CD4-positive, alpha-beta T cell (primary cell): ENCODE measurements at regions not wholly inside any gene's neighbourhood (a gene's known extent, or its start where the extent isn't known, plus 50 kb on each side); places are given as distances from the start of the nearest gene placed in this dataset. TPM values are rescaled to one million over a fixed set of nuclear protein-coding genes. Genes with fewer than 3 reads are reported as not detected.
"Not testable (repeated sequence)": the region's sequence is repeated elsewhere in the genome, so short reads cannot be mapped to it uniquely, and the experiment has no call there.

Source experiments
- ATAC-seq: fragments of 200-7000 bp; cut with Tn5 transposase; one replicate; pipeline ENCODE4 v1.10.0; 2022; ENCODE audit warnings: mild to moderate bottlenecking; ENCODE audit not compliant: poor library complexity
- CTCF ChIA-PET: fragments of 350-600 bp; sonication (Branson Sonifier 250); formaldehyde crosslinking; loops from one replicate; lab custom pipeline; 2021; ENCODE audit warnings: antibody characterized with exemption, inconsistent platforms; lab: Charles Lee
- POLR2A ChIA-PET: fragments of 350-600 bp; sonication (Branson Sonifier 250); formaldehyde crosslinking; loops from one replicate; lab custom pipeline; 2021; ENCODE audit warnings: antibody characterized with exemption, inconsistent platforms; lab: Charles Lee
- DNase-seq, 14 experiments: peaks; one replicate each; pipeline ENCODE4 v3.0.0-alpha.2; 2013 to 2020; ENCODE audit warnings: mixed read lengths in 2 of 14
- H3K27ac ChIP-seq, 2 donors: one replicate each; pipeline versions ENCODE4 v1.5.1 to v1.7.0; 2013; ENCODE audit warnings: low read length in 2 of 2, low read depth in 1 of 2, mild to moderate bottlenecking in 1 of 2
- H3K27me3 ChIP-seq, 2 experiments: 1 replicate in 1 of 2; 2 replicates in 1 of 2; pipeline versions ENCODE4 v1.6.1 to v1.7.0; 2013; ENCODE audit warnings: low read length in 2 of 2, control low read depth in 1 of 2, mild to moderate bottlenecking in 1 of 2, moderate library complexity in 1 of 2; ENCODE audit not compliant: insufficient read depth in 2 of 2, control insufficient read depth in 1 of 2
- H3K36me3 ChIP-seq: one replicate; pipeline ENCODE4 v1.6.1; 2013; ENCODE audit warnings: low read length, control low read depth; ENCODE audit not compliant: insufficient read depth
- H3K4me1 ChIP-seq: one replicate; pipeline ENCODE4 v1.6.1; 2013; ENCODE audit warnings: low read length, control low read depth; ENCODE audit not compliant: insufficient read depth
- H3K4me3 ChIP-seq: one replicate; pipeline ENCODE4 v1.5.1; 2013; ENCODE audit warnings: mild to moderate bottlenecking, low read length, moderate library complexity
- H3K9me3 ChIP-seq, 2 experiments: 1 replicate in 1 of 2; 2 replicates in 1 of 2; pipeline versions ENCODE4 v1.6.1 to v1.7.0; 2013; ENCODE audit warnings: low read length in 2 of 2, mild to moderate bottlenecking in 2 of 2, control low read depth in 1 of 2, moderate library complexity in 1 of 2; ENCODE audit not compliant: control insufficient read depth in 1 of 2, insufficient read depth in 1 of 2
- H3K27ac Mint-ChIP-seq: one replicate; pipeline ENCODE4 v1.8.0; 2020; ENCODE audit warnings: mixed read lengths
- H3K27me3 Mint-ChIP-seq: one replicate; pipeline ENCODE4 v1.8.0; 2021; ENCODE audit warnings: mixed read lengths
- H3K36me3 Mint-ChIP-seq: one replicate; pipeline ENCODE4 v1.8.0; 2021; ENCODE audit warnings: low read depth, mixed read lengths
- H3K4me1 Mint-ChIP-seq: one replicate; pipeline ENCODE4 v1.8.0; 2021; ENCODE audit warnings: low read depth, mixed read lengths
- H3K4me3 Mint-ChIP-seq: one replicate; pipeline ENCODE4 v1.8.0; 2020; ENCODE audit warnings: mild to moderate bottlenecking, mixed read lengths
- H3K9me3 Mint-ChIP-seq: one replicate; pipeline ENCODE4 v1.8.0; 2020; ENCODE audit warnings: mixed read lengths
- intact Hi-C, 2 experiments: fragments of 100-400 bp; cut with DNase I in 1 of 2; cut with micrococcal nuclease in 1 of 2; formaldehyde crosslinking; loops; one replicate each; pipeline versions ENCODE4 v1.15.1 to v1.9.0; 2023 to 2025; cut with DNase I, micrococcal nuclease
- microRNA-seq: library from miRNA; unstranded; fragments of <30 nt; microRNA quantifications from one replicate; pipeline ENCODE4 v1.2.0, GENCODE V29; 2021; ENCODE audit warnings: borderline microRNAs expressed, borderline replicate concordance

GRCh38 chr1:148210624-148211023 lies 58.5 kb upstream of the NBPF11 start:
- ATAC-seq, DNase-seq, H3K9me3 Mint-ChIP-seq, H3K27me3 Mint-ChIP-seq, H3K4me1 Mint-ChIP-seq, H3K27ac Mint-ChIP-seq, H3K27ac ChIP-seq, H3K27me3 ChIP-seq, POLR2A ChIA-PET, H3K4me3 ChIP-seq, H3K4me3 Mint-ChIP-seq, H3K36me3 ChIP-seq, intact Hi-C loops, CTCF ChIA-PET, H3K36me3 Mint-ChIP-seq, H3K9me3 ChIP-seq, H3K4me1 ChIP-seq: not testable (repeated sequence)

DNA sequence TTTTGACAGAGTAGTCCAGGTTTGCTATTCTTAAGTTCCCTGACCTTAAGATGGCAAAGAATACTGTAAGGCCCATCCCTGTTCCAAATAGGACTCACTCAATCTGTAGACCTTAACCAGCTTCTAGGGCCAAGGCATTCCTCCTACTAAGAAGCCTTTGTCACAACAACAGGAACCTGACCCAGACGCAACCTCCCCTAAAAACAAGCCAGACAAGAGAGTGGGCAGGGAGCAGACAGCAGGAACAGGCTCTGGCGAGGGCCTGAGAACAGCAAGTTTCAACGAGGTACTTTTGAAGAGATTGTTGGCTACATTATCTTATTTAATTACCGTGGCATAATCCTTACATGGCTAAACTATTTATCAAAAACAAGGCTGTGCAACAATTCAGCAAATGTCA lies 58.1 kb upstream of the NBPF11 start:
- H3K9me3 Mint-ChIP-seq, H3K9me3 ChIP-seq, POLR2A ChIA-PET, H3K36me3 Mint-ChIP-seq, ATAC-seq, H3K4me3 ChIP-seq, H3K27me3 ChIP-seq, H3K4me1 ChIP-seq, H3K27me3 Mint-ChIP-seq, H3K27ac Mint-ChIP-seq, H3K4me1 Mint-ChIP-seq, H3K36me3 ChIP-seq, intact Hi-C loops, H3K27ac ChIP-seq, H3K4me3 Mint-ChIP-seq, CTCF ChIA-PET, DNase-seq: not testable (repeated sequence)

DNA sequence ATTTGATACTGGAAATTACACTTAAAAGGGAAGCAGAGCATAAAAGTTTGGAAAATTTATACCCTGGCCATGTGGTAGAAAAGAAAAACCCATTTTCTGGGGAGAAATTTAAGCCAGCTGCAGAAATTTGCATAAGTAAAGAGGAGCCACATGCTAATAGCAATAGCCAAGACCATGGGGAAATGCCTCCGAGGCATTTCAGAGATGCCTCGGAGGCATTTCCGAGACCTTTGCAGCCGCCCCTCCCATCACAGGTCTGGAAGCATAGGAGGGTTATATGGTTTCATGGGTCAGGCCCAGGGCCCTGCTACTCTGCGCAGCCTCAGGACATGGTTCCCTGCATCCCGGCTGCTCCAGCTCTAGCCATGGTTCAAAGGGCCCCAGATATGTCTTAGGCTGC lies 49.9 kb upstream of the NBPF11 start:
- intact Hi-C loops, ATAC-seq, H3K36me3 Mint-ChIP-seq, CTCF ChIA-PET, H3K4me1 ChIP-seq, H3K27me3 ChIP-seq, H3K9me3 Mint-ChIP-seq, POLR2A ChIA-PET, H3K9me3 ChIP-seq, H3K4me1 Mint-ChIP-seq, H3K4me3 ChIP-seq, H3K4me3 Mint-ChIP-seq, DNase-seq, H3K36me3 ChIP-seq, H3K27me3 Mint-ChIP-seq, H3K27ac ChIP-seq, H3K27ac Mint-ChIP-seq: not testable (repeated sequence)

Small RNA genes lying in the stretch of these regions (microRNA-seq; reads per million reads assigned to microRNA genes)
- gene MIR5087 (not detected), gene MIR6077 (not detected)
